Tibial nerve (tissue), 4 donors: ENCODE measurements at regions not wholly inside any gene's neighbourhood (a gene's known extent, or its start where the extent isn't known, plus 50 kb on each side); places are given as distances from the start of the nearest gene placed in this dataset.
A peak's percentile ranks its signal among the peaks of the same experiment; 100 is the strongest.

Source experiments
- DNase-seq, 2 donors: peaks; one replicate each; pipeline ENCODE4 v3.0.0-alpha.2; 2019; ENCODE audit warnings: low spot score in 2 of 2
- H3K27ac ChIP-seq, 4 donors: fragments of 200-600 bp; sonication (generic) in 3 of 4; one replicate each; pipeline ENCODE4 v1.5.1; 2017 to 2019; ENCODE audit warnings: mild to moderate bottlenecking in 1 of 4
- H3K27me3 ChIP-seq, 2 donors: fragments of 200-600 bp; sonication (generic) in 1 of 2; one replicate each; pipeline versions ENCODE4 v1.5.1 to v1.6.0; 2017 to 2019
- H3K36me3 ChIP-seq, 3 donors: fragments of 200-600 bp; sonication (generic); one replicate each; pipeline ENCODE4 v1.5.1; 2018 to 2019
- H3K4me1 ChIP-seq, 4 donors: fragments of 200-600 bp; sonication (generic) in 3 of 4; one replicate each; pipeline ENCODE4 v1.5.1; 2017 to 2019
- H3K4me3 ChIP-seq, 4 donors: fragments of 200-600 bp; sonication (generic) in 3 of 4; one replicate each; pipeline ENCODE4 v1.5.1; 2017 to 2019; ENCODE audit warnings: mild to moderate bottlenecking in 1 of 4, moderate library complexity in 1 of 4
- H3K9me3 ChIP-seq, 4 donors: fragments of 200-600 bp; sonication (generic) in 3 of 4; one replicate each; pipeline ENCODE4 v1.5.1; 2017 to 2019
- EP300 ChIP-seq, 2 donors: sonication (generic); formaldehyde crosslinking; IDR thresholded peaks; one replicate each; pipeline ENCODE4 v1.6.1; 2017; ENCODE audit warnings: antibody characterized with exemption in 2 of 2, mild to moderate bottlenecking in 1 of 2
- POLR2A ChIP-seq, 2 donors: fragments of 450-650 bp; IDR thresholded peaks; one replicate each; pipeline ENCODE4 v1.6.1; 2017; ENCODE audit warnings: antibody characterized with exemption in 2 of 2, mild to moderate bottlenecking in 2 of 2, moderate library complexity in 2 of 2
- WGBS, 2 donors: methylation state at CpG; one replicate each; pipeline ENCODE4 v1.1.5; 2018; 5-methylcytosine and 5-hydroxymethylcytosine counted together
- TF ChIP-seq, protein P1 (sequence below), 5 experiments: fragments of 200-600 bp in 3 of 5; fragments of 450-650 bp in 2 of 5; sonication (generic) in 3 of 5; IDR thresholded peaks; one replicate each; pipeline ENCODE4 v1.5.1; 2016 to 2019; ENCODE audit warnings: antibody characterized with exemption in 5 of 5, mild to moderate bottlenecking in 3 of 5, moderate library complexity in 2 of 5

DNA sequence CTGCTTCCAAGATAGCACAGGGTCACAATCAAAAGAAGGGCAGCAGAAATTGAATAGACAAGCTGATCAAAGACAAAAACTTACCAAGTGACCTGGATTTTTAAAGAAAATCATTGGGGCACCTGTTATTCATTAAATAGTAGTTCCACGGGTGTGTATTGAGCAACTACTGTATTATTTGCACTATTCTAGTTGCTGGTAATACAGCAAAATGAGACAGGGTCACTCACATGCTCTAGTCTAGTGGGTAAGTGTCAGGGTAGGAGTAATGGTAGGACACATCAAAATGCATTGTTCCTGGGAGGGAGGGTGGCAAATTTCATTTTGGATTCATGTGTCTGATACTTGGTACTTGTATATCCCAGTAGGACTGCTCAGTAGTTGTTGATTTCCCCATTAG is 127.9 kb downstream of the SQOR start:
- TF ChIP-seq EP300 (IDR thresholded peaks at IDR 0.05) = no peak
- TF ChIP-seq, protein P1, sequence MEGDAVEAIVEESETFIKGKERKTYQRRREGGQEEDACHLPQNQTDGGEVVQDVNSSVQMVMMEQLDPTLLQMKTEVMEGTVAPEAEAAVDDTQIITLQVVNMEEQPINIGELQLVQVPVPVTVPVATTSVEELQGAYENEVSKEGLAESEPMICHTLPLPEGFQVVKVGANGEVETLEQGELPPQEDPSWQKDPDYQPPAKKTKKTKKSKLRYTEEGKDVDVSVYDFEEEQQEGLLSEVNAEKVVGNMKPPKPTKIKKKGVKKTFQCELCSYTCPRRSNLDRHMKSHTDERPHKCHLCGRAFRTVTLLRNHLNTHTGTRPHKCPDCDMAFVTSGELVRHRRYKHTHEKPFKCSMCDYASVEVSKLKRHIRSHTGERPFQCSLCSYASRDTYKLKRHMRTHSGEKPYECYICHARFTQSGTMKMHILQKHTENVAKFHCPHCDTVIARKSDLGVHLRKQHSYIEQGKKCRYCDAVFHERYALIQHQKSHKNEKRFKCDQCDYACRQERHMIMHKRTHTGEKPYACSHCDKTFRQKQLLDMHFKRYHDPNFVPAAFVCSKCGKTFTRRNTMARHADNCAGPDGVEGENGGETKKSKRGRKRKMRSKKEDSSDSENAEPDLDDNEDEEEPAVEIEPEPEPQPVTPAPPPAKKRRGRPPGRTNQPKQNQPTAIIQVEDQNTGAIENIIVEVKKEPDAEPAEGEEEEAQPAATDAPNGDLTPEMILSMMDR (IDR thresholded peaks at IDR 0.05) = no peak
- no peak for TF ChIP-seq POLR2A (IDR thresholded peaks at IDR 0.05)
- WGBS, 2 donors = 77 to 88% methylated on average over 1 of the region's 1 CpG
- no peak for DNase-seq
- H3K27ac ChIP-seq = no peak overlapping the region
- no peaks in the 10 kb centered on the region for H3K9me3 ChIP-seq
- no peak overlapping the region for H3K4me3 ChIP-seq
- H3K36me3 ChIP-seq = no peaks in the 10 kb centered on the region
- no peaks in the 10 kb centered on the region for H3K4me1 ChIP-seq
- no peaks in the 10 kb centered on the region for H3K27me3 ChIP-seq

DNA sequence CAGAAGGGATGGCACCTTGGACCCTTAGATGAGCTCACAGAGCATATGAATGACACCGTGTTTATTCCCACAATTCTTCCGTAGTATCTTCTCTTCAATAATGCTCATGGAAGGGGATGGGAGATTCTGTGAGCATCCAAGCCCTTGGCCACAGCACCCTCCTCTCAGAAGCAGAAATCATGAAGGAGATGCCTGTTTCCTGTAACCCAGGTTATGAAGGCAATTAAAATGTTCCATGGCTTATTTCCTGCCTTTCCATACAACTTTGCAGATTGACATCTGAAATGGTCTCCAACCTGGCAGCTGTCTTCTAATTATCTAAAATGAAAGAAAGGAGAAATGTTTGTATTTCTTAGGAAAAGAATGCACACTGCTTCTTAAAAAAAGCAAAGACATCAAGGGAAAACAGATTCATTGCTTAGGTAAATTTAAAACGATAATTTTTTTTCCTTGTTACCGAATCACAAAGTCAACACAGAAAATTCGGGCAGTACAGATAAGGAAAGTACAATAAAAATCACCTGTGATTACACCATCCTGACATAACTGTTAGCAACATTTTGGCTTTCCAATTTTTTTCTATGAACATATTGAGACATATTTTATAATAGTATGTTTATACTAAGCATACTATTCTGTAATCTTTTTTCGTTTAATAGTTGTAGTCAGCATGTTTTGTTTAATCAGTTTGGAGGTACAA is 128.5 kb downstream of the SQOR start:
- no peak for DNase-seq
- Histone ChIP-seq H3K4me3 (no peak overlapping the region), H3K27me3 (no peaks in the 10 kb centered on the region), H3K36me3 (no peaks in the 10 kb centered on the region), H3K27ac (no peak overlapping the region), H3K4me1 (no peaks in the 10 kb centered on the region), H3K9me3 (no peaks in the 10 kb centered on the region)
- TF ChIP-seq, protein P1 (IDR thresholded peaks at IDR 0.05) = no peak
- TF ChIP-seq POLR2A (IDR thresholded peaks at IDR 0.05) (no peak), EP300 (IDR thresholded peaks at IDR 0.05) (no peak)
- 81 to 90% methylated on average over 6 of the region's 6 CpGs for WGBS, 2 donors

- Histone ChIP-seq H3K4me3 (no peak overlapping the region), H3K4me1 (no peaks in the 10 kb centered on the region), H3K36me3 (no peaks in the 10 kb centered on the region), H3K27me3 (no peaks in the 10 kb centered on the region), H3K9me3 (no peaks in the 10 kb centered on the region), H3K27ac (no peak overlapping the region)
- WGBS, 2 donors = 52 to 74% methylated on average over 3 of the region's 3 CpGs
- DNase-seq = no peak
- TF ChIP-seq POLR2A (IDR thresholded peaks at IDR 0.05) (no peak), EP300 (IDR thresholded peaks at IDR 0.05) (no peak)
- TF ChIP-seq, protein P1 (IDR thresholded peaks at IDR 0.05) = no peak
Measured at GRCh38 chr15:45773149-45773548, 138.3 kb downstream of the SQOR start.

DNA sequence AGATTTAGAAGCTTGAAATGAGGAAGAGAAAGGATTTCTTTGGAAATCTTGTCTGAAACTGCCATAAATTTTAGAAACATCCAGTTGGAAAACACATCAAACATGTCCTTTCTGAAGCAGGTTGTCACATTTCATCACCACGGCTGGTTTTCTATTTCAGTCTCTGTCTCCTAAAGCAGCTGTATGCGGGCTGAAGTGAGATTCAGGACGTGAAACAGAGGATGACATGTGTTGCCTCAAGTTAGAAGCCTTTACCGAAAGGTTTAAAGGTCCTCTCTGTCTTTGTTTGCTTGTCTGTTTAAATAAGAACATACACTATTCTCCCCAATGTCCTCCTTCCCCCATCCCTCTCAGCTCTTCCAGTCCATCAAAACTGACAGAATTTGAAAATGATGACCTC is 141.9 kb downstream of the SQOR start:
- WGBS, 2 donors = 70 to 73% methylated on average over 4 of the region's 4 CpGs
- H3K27me3 ChIP-seq = no peaks in the 10 kb centered on the region
- H3K27ac ChIP-seq = no peak overlapping the region
- DNase-seq = no peak
- H3K9me3 ChIP-seq = no peaks in the 10 kb centered on the region
- peak overlapping the region in 1 of 4 donors; percentile 3 for H3K4me3 ChIP-seq
- H3K4me1 ChIP-seq = no peaks in the 10 kb centered on the region
- no peak for TF ChIP-seq POLR2A (IDR thresholded peaks at IDR 0.05)
- TF ChIP-seq, protein P1 (IDR thresholded peaks at IDR 0.05) = no peak
- no peak for TF ChIP-seq EP300 (IDR thresholded peaks at IDR 0.05)
- no peaks in the 10 kb centered on the region for H3K36me3 ChIP-seq

- no peaks in the 10 kb centered on the region for H3K4me1 ChIP-seq
- TF ChIP-seq EP300 (IDR thresholded peaks at IDR 0.05) (no peak), POLR2A (IDR thresholded peaks at IDR 0.05) (no peak)
- TF ChIP-seq, protein P1 (IDR thresholded peaks at IDR 0.05) = no peak
- no peak overlapping the region for H3K4me3 ChIP-seq
- no peaks in the 10 kb centered on the region for H3K36me3 ChIP-seq
- no peak for DNase-seq
- WGBS, 2 donors = 73 to 78% methylated on average over 4 of the region's 4 CpGs
- H3K27me3 ChIP-seq = no peaks in the 10 kb centered on the region
- H3K9me3 ChIP-seq = no peaks in the 10 kb centered on the region
- H3K27ac ChIP-seq = no peak overlapping the region
Measured at GRCh38 chr15:45777781-45778180, 143.0 kb downstream of the SQOR start.
